ENCODE measurements at regions not wholly inside any gene's neighbourhood (a gene's known extent, or its start where the extent isn't known, plus 50 kb on each side); places are given as distances from the start of the nearest gene placed in this dataset.

- no peak for DNase-seq
Measured at GRCh38 chr12:125376422-125376821, 311.2 kb downstream of the AACS start.

- no peak for DNase-seq
Measured at GRCh38 chr12:125377093-125377492, 311.9 kb downstream of the AACS start.

- DNase-seq, result no peak
Measured at GRCh38 chr12:125381373-125381772, 316.1 kb downstream of the AACS start.

- DNase-seq, result no peak
Measured at GRCh38 chr12:125382926-125383325, 317.7 kb downstream of the AACS start.

GRCh38 chr12:125386652-125387051, 321.4 kb downstream of the AACS start:
- no peak for DNase-seq

- no peak for DNase-seq
Measured at GRCh38 chr12:125387206-125387605, 322.0 kb downstream of the AACS start.

GRCh38 chr12:125389061-125389697, 323.9 kb downstream of the AACS start:
- no peak for DNase-seq

- no peak for DNase-seq
Measured at GRCh38 chr12:125393569-125393968, 328.3 kb downstream of the AACS start.

GRCh38 chr12:125395583-125396215, 330.5 kb downstream of the AACS start:
- no peak for DNase-seq

GRCh38 chr12:125399489-125399888, 334.3 kb downstream of the AACS start:
- DNase-seq, result no peak

GRCh38 chr12:125402874-125403789, 337.9 kb downstream of the AACS start:
- DNase-seq, result peak; percentile 31

- no peak for DNase-seq
Measured at GRCh38 chr12:125403843-125404242, 338.6 kb downstream of the AACS start.

- no peak for DNase-seq
Measured at GRCh38 chr12:125406131-125406530, 340.9 kb downstream of the AACS start.

- no peak for DNase-seq
Measured at GRCh38 chr12:125408718-125409117, 343.5 kb downstream of the AACS start.

- no peak for DNase-seq
Measured at GRCh38 chr12:125412506-125412905, 347.3 kb downstream of the AACS start.

GRCh38 chr12:125417446-125417845, 352.2 kb downstream of the AACS start:
- DNase-seq, result no peak

GRCh38 chr12:125418902-125419564, 353.8 kb downstream of the AACS start:
- no peak for DNase-seq

- DNase-seq, result no peak
Measured at GRCh38 chr12:125424909-125425308, 359.7 kb downstream of the AACS start.

GRCh38 chr12:125431516-125431915, 366.3 kb downstream of the AACS start:
- DNase-seq, result no peak

GRCh38 chr12:125434131-125434530, 368.9 kb downstream of the AACS start:
- DNase-seq, result no peak

GRCh38 chr12:125434936-125435443, 369.8 kb downstream of the AACS start:
- DNase-seq, result no peak

GRCh38 chr12:125435871-125436270, 370.6 kb downstream of the AACS start:
- no peak for DNase-seq

- no peak for DNase-seq
Measured at GRCh38 chr12:125436686-125437085, 371.5 kb downstream of the AACS start.

All from NCI-H1092 treated with DMSO at 0.1 percent for 48 hours (cell line).